GM12873 (cell line): ENCODE measurements at regions not wholly inside any gene's neighbourhood (a gene's known extent, or its start where the extent isn't known, plus 50 kb on each side); places are given as distances from the start of the nearest gene placed in this dataset.

ENCODE experiments used
- TF ChIP-seq, protein P1 (sequence below): IDR thresholded peaks from 2 replicates; pipeline ENCODE4 v1.5.1; 2012; ENCODE audit warnings: low read depth, mild to moderate bottlenecking, moderate library complexity, low read length, control low read depth; ENCODE audit not compliant: insufficient read depth; ENCODE audit errors: missing control alignments

DNA sequence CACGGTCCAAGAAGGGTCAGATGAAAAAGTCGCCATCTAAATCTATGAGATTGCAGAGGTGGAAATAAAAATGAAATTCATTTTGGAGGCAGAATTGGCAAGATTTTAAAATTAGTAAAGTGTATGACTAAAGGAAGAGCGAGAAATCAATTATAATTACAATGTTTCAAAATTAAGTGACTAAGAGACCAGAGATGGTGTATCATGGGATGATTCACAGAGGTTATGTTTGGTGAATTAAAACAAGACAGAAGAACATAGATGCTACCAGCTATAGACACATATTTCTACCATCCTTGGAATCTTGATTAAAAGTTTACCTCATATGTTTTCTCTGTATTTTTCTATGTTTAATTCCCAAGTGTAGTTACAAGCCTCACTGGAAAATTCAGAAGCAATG, 308.9 kb upstream of the DNAJC19 start:
- TF ChIP-seq, protein P1, sequence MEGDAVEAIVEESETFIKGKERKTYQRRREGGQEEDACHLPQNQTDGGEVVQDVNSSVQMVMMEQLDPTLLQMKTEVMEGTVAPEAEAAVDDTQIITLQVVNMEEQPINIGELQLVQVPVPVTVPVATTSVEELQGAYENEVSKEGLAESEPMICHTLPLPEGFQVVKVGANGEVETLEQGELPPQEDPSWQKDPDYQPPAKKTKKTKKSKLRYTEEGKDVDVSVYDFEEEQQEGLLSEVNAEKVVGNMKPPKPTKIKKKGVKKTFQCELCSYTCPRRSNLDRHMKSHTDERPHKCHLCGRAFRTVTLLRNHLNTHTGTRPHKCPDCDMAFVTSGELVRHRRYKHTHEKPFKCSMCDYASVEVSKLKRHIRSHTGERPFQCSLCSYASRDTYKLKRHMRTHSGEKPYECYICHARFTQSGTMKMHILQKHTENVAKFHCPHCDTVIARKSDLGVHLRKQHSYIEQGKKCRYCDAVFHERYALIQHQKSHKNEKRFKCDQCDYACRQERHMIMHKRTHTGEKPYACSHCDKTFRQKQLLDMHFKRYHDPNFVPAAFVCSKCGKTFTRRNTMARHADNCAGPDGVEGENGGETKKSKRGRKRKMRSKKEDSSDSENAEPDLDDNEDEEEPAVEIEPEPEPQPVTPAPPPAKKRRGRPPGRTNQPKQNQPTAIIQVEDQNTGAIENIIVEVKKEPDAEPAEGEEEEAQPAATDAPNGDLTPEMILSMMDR, result no peak

DNA sequence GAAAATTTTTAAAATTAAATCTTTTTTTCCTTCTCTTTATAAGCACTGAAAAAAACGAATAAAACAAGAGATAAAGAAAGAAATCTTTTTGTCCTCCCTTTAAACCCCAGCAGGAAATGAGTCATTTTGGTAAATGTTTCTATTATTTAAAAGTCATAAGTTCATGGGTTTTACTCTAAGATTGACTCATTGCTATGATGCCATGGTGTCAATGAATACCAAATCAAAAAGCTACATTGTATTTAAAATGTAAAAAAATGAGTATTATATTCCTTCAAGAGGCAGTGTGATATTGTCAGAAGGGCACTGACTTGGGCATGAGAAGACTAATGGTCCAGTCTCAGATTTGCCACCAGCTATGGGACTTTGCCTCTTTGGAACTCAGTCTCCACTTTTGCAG, 303.4 kb upstream of the DNAJC19 start:
- TF ChIP-seq, protein P1, result no peak

DNA sequence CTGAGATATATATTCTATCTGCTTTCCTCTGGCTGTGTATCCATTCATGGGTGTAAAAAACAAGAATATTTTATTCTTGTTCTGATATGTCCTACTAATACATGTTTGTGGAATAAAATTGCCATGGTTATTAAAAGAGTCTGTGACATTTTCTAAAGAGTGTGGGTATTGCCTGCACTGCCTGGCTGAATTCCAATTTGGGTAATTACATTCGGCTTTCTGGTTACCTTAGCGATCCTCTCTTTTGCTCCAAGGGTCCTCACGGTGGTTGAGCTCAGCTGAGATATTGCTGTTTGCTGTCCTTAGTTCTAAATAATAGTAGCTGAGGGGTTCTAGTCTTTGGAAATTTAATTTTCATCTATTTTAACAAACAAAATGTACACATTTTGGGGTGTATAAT, 301.4 kb upstream of the DNAJC19 start:
- TF ChIP-seq, protein P1, result no peak

DNA sequence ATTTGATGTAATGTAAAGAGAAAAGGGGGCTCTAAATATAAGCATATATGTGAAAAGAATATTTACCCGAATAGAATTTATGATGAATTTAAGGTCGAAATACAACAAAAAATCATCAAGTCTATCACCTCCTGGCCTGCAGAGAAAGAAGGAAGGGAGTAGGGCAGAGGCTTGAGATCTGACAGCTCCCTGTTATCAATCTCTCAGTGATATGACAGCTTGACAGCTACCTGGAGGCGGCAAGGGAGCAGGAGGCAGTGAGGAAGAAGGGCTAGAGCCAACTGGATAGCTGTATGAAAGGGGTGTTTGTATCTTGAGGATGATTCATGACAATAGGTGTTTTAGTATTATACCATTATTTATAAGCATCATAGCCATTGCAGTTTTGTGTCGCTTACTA, 299.8 kb upstream of the DNAJC19 start:
- TF ChIP-seq, protein P1, result no peak

DNA sequence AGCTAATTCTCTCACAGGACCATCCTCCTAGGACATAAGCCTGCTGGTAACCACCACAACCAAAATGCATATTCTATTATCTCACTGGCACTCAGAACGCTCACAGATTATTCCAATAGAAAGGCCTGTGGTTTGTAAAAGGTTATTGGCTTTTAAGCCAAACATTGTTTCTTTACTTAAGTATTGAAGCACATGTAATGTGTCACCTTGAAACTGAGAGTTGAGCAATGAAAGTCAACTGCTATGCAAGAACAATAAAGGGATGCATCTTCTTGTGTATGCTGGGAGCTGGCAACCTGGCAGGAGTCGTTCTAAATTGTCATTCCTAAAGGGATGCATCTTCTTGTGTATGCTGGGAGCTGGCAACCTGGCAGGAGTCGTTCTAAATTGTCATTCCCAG, 298.6 kb upstream of the DNAJC19 start:
- TF ChIP-seq, protein P1, result no peak

DNA sequence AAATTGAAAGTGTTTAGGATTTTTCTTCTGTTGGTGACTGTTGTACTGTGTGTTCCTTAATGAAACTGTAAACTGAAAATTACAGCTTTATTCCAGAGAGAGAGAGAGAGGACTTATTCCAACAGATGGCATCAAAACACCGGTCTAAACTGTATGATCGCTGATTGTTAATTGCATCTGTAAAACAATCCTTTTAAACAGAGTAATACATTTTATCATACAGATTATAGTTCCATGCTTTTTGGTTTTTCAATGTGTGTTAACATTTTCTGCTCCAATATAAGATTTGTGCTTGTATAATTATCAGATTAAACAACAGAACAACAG, 289.7 kb upstream of the DNAJC19 start:
- TF ChIP-seq, protein P1, result no peak

DNA sequence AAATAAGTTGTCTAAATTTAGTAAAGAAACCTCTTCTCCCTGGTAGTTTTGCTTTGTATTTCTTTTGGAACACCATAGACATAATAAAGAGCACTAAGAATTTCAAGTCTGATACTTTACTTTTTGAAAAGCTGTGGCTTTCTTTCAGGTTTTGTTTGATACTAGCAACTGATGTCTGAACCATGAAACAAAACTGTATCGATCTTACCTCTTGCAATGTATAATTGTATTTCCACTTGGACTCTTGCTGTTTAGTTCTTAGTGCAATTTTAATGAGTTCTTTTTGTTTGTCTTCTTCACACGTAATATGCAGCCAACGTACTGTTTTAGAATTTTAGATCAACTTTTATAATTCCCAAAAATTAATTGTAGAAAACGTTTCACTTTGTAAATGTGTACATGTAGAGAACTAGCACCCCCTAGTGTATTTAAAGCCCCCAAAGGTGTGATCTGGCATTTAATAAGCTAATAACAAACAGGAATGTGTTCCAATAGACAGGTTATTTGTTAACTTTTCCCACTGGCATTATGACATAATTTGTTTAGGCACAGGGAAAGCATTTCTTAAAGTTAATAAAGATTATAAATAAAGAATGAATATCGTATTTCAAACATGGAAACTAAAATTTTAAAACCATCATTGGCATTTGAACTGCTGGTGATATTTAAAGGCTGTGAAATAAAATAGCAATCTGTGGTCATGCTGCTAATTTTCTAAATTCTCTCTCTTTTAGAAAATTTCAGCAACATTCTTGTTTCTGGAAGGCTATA, 289.1 kb upstream of the DNAJC19 start:
- TF ChIP-seq, protein P1, result peak; percentile 8

DNA sequence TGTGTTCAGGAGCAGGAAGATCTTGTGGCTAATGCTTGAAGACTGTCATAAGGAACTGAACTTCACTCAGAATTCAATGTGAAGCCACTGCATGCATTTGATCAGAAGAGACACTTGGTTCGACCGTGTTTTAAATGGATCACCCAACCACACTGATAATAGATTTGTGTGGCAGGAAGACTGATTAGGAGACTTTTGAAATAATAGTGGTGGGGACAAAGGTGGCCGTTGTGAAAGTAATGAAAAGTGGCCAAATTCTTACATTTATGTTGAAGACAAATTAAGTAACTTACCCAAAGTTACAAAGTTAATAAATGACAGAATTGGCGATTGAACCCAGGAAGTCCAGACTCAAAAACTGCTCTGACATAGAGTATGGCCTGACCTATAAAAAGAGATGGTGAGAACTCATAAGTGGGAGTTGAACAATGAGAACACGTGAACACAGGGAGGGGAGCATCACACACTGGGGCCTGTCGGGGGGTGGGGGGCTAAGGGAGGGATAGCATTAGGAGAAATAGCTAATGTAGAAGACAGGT, 286.9 kb upstream of the DNAJC19 start:
- TF ChIP-seq, protein P1, result no peak
